ENCODE measurements at regions not wholly inside any gene's neighbourhood (a gene's known extent, or its start where the extent isn't known, plus 50 kb on each side); places are given as distances from the start of the nearest gene placed in this dataset.
A peak's percentile ranks its signal among the peaks of the same experiment; 100 is the strongest.

DNA sequence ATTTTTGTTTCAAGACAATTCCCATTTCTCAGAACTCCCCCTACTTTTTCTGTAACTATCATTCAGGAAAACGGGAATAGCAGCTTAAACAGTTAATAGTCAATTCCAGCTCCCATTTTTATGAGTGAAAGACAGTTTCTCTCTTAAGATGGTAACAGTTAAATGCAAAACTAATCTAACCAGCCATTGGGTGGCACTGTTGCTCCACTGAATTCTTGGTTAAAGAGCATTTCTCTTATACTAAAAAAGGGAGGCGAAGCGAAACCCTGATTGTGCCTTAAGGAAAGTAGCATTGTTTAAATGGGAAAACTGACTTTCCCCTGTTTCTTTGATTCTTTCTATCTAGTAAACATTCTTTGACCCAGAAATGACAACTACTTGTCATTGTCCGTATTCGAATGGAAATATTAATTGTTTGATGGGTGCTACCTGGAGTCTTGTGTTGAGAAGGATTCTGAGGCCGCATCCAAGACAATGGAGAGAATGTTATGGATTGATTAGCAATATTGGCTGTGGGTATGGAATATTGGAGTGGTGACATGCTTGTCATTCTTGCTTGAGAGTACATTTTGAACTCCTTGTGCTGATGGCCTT, 507.8 kb downstream of the MAT2B start:
- FAIRE-seq (peak; percentile 73), DNase-seq (ENCODE audit: low read depth, low spot score) (peak; percentile 88)
- H3K79me2 ChIP-seq (ENCODE audit: control insufficient read depth, insufficient read depth, low read length) = no peaks in the 10 kb centered on the region
- no peaks in the 10 kb centered on the region for H4K20me1 ChIP-seq (replicated peaks; ENCODE audit: control insufficient read depth, extremely low read depth, insufficient read depth, low read length)
- ChIA-PET CTCF (interaction anchor here (0.6 to 3.0 kb wide), 82 partner anchors 8 to 1354 kb away, joined by 3 to 131 read pairs (median 4); no protein-coding TSS in a partner anchor), POLR2A (no interaction called here)
- H3K4me3 ChIP-seq (replicated peaks in 1 of 3; ENCODE audit: insufficient read depth in 1 of 3, low read depth in 1 of 3, low read length in 3 of 3) = no peak overlapping the region
- peaks cover 11% of the 10 kb centered on the region for H3K4me1 ChIP-seq (ENCODE audit: control insufficient read depth, extremely low read depth, insufficient read depth, low read length)
- H3K36me3 ChIP-seq (ENCODE audit: control insufficient read depth in 2 of 2, extremely low read depth in 1 of 2, insufficient read depth in 2 of 2, low read length in 2 of 2) = no peaks in the 10 kb centered on the region
- H3K27me3 ChIP-seq (ENCODE audit: control insufficient read depth in 2 of 2, insufficient read depth in 2 of 2, low read length in 2 of 2) = no peaks in the 10 kb centered on the region
- H3K27ac ChIP-seq (ENCODE audit: insufficient read depth, low read depth, low read length) = peak overlapping the region; percentile 47
- dilution Hi-C loops (cut with MboI; ENCODE audit: extremely low pct_ligation_motif_present, low sequenced_read_pairs) = no loop called here
- peak overlapping the region; percentile 96 for H2AFZ ChIP-seq (ENCODE audit: low read depth, low read length)
- TF ChIP-seq EZH2 (IDR thresholded peaks at IDR 0.05; ENCODE audit: borderline replicate concordance, low read depth, low read length, severe bottlenecking) (no peak), POLR2A (IDR thresholded peaks at IDR 0.05; ENCODE audit: low read depth, low read length) (no peak)
- TF ChIP-seq, protein P1, sequence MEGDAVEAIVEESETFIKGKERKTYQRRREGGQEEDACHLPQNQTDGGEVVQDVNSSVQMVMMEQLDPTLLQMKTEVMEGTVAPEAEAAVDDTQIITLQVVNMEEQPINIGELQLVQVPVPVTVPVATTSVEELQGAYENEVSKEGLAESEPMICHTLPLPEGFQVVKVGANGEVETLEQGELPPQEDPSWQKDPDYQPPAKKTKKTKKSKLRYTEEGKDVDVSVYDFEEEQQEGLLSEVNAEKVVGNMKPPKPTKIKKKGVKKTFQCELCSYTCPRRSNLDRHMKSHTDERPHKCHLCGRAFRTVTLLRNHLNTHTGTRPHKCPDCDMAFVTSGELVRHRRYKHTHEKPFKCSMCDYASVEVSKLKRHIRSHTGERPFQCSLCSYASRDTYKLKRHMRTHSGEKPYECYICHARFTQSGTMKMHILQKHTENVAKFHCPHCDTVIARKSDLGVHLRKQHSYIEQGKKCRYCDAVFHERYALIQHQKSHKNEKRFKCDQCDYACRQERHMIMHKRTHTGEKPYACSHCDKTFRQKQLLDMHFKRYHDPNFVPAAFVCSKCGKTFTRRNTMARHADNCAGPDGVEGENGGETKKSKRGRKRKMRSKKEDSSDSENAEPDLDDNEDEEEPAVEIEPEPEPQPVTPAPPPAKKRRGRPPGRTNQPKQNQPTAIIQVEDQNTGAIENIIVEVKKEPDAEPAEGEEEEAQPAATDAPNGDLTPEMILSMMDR (IDR thresholded peaks at IDR 0.05; ENCODE audit: extremely low read depth in 1 of 2, insufficient read depth in 1 of 2, low read depth in 1 of 2, low read length in 2 of 2) = peak; percentile 45 to 59
- TF ChIP-seq, protein P2, sequence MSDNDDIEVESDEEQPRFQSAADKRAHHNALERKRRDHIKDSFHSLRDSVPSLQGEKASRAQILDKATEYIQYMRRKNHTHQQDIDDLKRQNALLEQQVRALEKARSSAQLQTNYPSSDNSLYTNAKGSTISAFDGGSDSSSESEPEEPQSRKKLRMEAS (IDR thresholded peaks at IDR 0.05; ENCODE audit: insufficient read depth, insufficient read length) = no peak
- H3K9me3 ChIP-seq (replicated peaks; ENCODE audit: control insufficient read depth, insufficient read depth, low read length) = no peaks in the 10 kb centered on the region
- H3K9ac ChIP-seq (replicated peaks; ENCODE audit: extremely low read depth, insufficient read depth, low read length) = peak overlapping the region; percentile 48
- H3K4me2 ChIP-seq (ENCODE audit: insufficient read depth, low read length) = peak overlapping the region; percentile 5
- BruUV-seq (replicated peaks) = no TSS peak
- intact Hi-C loops (cut with micrococcal nuclease) = loop anchor here (1.0 kb wide), 8 partner anchors 204 to 491 kb away; no protein-coding TSS in a partner anchor
- H3K9me1 ChIP-seq (replicated peaks; ENCODE audit: control insufficient read depth, extremely low read depth, insufficient read depth, low read length) = no peaks in the 10 kb centered on the region

DNA sequence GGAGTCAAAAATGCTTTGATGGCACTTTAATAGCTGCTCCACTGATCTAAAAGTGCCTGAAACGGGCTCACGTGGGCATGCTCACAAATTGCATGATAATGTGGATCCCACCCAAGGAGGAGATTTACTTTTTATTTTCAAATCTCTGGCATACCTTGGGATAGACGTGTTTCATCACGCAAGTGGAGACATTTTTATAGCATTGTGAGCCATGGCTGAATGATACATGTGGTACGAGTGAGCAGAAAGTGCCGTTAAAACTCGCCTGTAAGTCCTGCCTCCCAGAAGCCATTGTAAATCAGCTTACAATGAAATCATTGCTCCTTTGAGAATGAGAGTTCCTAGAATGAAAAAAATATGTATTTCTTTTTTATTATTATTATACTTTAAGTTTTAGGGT, 514.7 kb downstream of the MAT2B start:
- BruUV-seq (replicated peaks) = no TSS peak

More for the DNA sequence above, 514.7 kb downstream of the MAT2B start:
- DNase-seq (ENCODE audit: low read depth, low spot score) = no peak
- no peak overlapping the region for H3K27ac ChIP-seq (ENCODE audit: insufficient read depth, low read depth, low read length)
- no peaks in the 10 kb centered on the region for H3K36me3 ChIP-seq (ENCODE audit: control insufficient read depth in 2 of 2, extremely low read depth in 1 of 2, insufficient read depth in 2 of 2, low read length in 2 of 2)
- no peak overlapping the region for H3K9ac ChIP-seq (replicated peaks; ENCODE audit: extremely low read depth, insufficient read depth, low read length)
- H4K20me1 ChIP-seq (replicated peaks; ENCODE audit: control insufficient read depth, extremely low read depth, insufficient read depth, low read length) = no peaks in the 10 kb centered on the region
- H3K27me3 ChIP-seq (ENCODE audit: control insufficient read depth in 2 of 2, insufficient read depth in 2 of 2, low read length in 2 of 2) = no peaks in the 10 kb centered on the region
- H3K4me2 ChIP-seq (ENCODE audit: insufficient read depth, low read length) = no peak overlapping the region
- no peaks in the 10 kb centered on the region for H3K9me3 ChIP-seq (replicated peaks; ENCODE audit: control insufficient read depth, insufficient read depth, low read length)
- dilution Hi-C loops (cut with MboI; ENCODE audit: extremely low pct_ligation_motif_present, low sequenced_read_pairs) (no loop called here), intact Hi-C loops (cut with micrococcal nuclease) (no loop called here)
- ChIA-PET POLR2A (no interaction called here), CTCF (interaction anchor here (1.8 kb wide), 1 partner anchor 484 kb away, joined by 5 read pairs; no protein-coding TSS in a partner anchor)
- H3K79me2 ChIP-seq (ENCODE audit: control insufficient read depth, insufficient read depth, low read length) = no peaks in the 10 kb centered on the region
- no peaks in the 10 kb centered on the region for H3K9me1 ChIP-seq (replicated peaks; ENCODE audit: control insufficient read depth, extremely low read depth, insufficient read depth, low read length)
- H3K4me3 ChIP-seq (replicated peaks in 1 of 3; ENCODE audit: insufficient read depth in 1 of 3, low read depth in 1 of 3, low read length in 3 of 3) = no peak overlapping the region
- no peak for FAIRE-seq
- no peak for TF ChIP-seq FOS (IDR thresholded peaks at IDR 0.05; ENCODE audit: borderline replicate concordance, insufficient read depth, low read length)
- no peak for TF ChIP-seq EZH2 (IDR thresholded peaks at IDR 0.05; ENCODE audit: borderline replicate concordance, low read depth, low read length, severe bottlenecking)
- no peak for TF ChIP-seq POLR2AphosphoS5 (IDR thresholded peaks at IDR 0.05; ENCODE audit: insufficient read depth, low read depth, low read length)
- no peak for TF ChIP-seq JUN (IDR thresholded peaks at IDR 0.05; ENCODE audit: borderline replicate concordance, insufficient read depth, insufficient read length, low read depth)
- TF ChIP-seq MYC (IDR thresholded peaks at IDR 0.05; ENCODE audit: low read depth, low read length) = no peak
- TF ChIP-seq GATA2 (IDR thresholded peaks at IDR 0.05; ENCODE audit: insufficient read depth, insufficient read length, low read depth, low read length) = no peak
- TF ChIP-seq POLR2A (IDR thresholded peaks at IDR 0.05; ENCODE audit: low read depth, low read length) = no peak
- TF ChIP-seq, protein P2 (IDR thresholded peaks at IDR 0.05; ENCODE audit: insufficient read depth, insufficient read length) = no peak
- TF ChIP-seq, protein P1 (IDR thresholded peaks at IDR 0.05; ENCODE audit: extremely low read depth in 1 of 2, insufficient read depth in 1 of 2, low read depth in 1 of 2, low read length in 2 of 2) = no peak
- H3K4me1 ChIP-seq (ENCODE audit: control insufficient read depth, extremely low read depth, insufficient read depth, low read length) = no peaks in the 10 kb centered on the region
- no peak overlapping the region for H2AFZ ChIP-seq (ENCODE audit: low read depth, low read length)

Data from endothelial cell of umbilical vein (primary cell).